ENCODE measurements at regions not wholly inside any gene's neighbourhood (a gene's known extent, or its start where the extent isn't known, plus 50 kb on each side); places are given as distances from the start of the nearest gene placed in this dataset.

DNA sequence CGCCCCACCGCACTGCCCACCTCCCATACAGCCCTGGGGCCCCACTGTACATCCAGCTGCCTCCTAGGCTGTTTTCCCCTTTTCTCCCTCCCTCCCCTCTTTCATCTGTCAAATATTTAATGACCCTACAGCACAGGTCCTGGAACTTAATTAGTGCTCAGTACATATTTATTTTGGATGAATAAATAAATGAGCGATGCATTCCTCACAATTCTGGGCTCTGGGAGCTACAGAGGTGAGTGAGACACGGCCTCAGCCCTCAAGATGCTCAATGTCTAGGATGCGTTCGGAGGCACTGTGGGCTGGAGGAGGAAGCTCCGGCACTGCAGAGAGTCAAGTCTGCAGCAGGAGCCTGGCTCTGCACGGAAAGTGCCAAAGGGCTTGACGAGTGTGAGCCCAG, 175.0 kb downstream of the FAM43A start:
- no peak overlapping the region for H3K4me3 ChIP-seq (ENCODE audit: control insufficient read depth, low read depth, low read length)
- TF ChIP-seq CTCF (IDR thresholded peaks at IDR 0.05; ENCODE audit: control insufficient read depth, insufficient read depth, low read depth, low read length, missing control alignments): no peak
- DNase-seq (ENCODE audit: low read depth): no peak

DNA sequence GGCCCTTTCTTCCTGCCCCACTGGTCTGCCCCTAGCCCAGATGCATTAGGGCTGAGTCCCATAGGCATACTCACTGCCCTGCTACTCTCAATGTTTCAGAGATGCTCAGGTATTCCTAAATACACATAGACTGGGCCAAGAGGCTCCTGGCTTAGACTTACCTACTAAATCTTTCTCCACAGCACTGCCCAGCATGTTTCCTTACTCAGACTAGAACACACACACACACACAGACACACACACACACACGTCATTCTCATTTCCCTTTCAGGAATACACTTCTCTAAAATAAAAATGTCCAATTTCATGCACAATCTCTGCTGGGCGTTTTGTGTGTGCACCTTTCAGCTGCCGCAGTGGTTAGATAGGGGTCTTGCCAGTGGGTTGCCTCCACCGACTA, 175.7 kb downstream of the FAM43A start:
- H3K4me3 ChIP-seq (ENCODE audit: control insufficient read depth, low read depth, low read length): no peak overlapping the region
- no peak for TF ChIP-seq CTCF (IDR thresholded peaks at IDR 0.05; ENCODE audit: control insufficient read depth, insufficient read depth, low read depth, low read length, missing control alignments)
- no peak for DNase-seq (ENCODE audit: low read depth)

DNA sequence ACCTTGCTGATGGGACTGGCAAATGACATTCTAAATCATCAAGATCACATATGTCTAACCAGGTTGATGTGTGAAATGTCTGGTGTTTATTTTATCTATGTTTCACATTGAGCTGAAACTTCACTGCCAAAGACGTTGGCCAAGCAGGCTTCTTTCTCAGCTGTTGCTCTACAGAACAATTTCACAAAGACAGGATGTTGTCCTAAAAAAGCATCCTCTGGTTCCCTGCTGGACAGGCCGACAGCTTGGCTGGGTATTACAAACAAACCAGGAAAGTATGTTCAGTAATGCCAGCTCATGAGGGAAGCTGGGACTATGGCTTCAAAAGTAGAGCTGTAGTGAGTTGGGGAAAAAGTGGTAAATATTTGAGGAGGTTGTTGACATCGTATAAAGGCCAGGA, 179.4 kb downstream of the FAM43A start:
- no peak for DNase-seq (ENCODE audit: low read depth)
- H3K4me3 ChIP-seq (ENCODE audit: control insufficient read depth, low read depth, low read length): no peak overlapping the region
- no peak for TF ChIP-seq CTCF (IDR thresholded peaks at IDR 0.05; ENCODE audit: control insufficient read depth, insufficient read depth, low read depth, low read length, missing control alignments)

DNA sequence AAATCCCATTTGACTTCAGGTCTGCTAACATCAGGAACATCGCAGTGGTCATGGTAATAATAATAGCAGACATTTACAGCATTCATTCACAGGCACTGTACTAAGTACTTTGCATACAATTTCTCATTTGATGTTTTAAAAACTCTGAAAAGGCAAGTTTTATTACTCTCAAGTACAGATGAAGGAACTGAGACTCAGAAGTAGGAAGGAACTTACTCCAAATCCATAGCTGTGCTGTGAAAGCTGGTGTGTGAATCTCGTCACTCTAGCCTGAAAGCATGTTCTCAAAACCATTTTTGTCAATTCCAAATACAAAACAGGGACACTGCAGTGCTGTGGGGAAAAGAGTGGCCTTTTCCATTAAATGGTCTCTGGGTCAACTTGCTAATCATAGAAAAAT, 179.9 kb downstream of the FAM43A start:
- no peak for DNase-seq (ENCODE audit: low read depth)
- H3K4me3 ChIP-seq (ENCODE audit: control insufficient read depth, low read depth, low read length): no peak overlapping the region
- no peak for TF ChIP-seq CTCF (IDR thresholded peaks at IDR 0.05; ENCODE audit: control insufficient read depth, insufficient read depth, low read depth, low read length, missing control alignments)

DNA sequence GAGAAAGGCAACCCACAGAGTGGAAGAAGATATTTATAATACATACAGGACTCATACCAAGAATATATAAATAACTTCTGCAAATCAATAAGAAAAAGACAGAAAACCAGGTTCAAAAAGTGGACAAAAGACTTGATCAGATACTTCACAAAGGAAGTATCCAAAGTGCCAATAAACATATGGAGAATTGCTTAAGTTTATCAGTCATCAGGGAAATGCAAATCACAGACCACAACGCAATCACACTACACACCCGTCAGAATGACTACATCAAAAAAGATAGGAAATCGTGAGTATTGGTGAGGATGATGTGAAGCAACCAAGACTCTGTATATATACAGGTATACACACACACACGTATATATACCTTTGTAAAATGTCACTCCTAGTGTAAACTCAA, 180.6 kb downstream of the FAM43A start:
- TF ChIP-seq CTCF (IDR thresholded peaks at IDR 0.05; ENCODE audit: control insufficient read depth, insufficient read depth, low read depth, low read length, missing control alignments): no peak
- H3K4me3 ChIP-seq (ENCODE audit: control insufficient read depth, low read depth, low read length): no peak overlapping the region
- DNase-seq (ENCODE audit: low read depth): no peak

- DNase-seq (ENCODE audit: low read depth): no peak
- H3K4me3 ChIP-seq (ENCODE audit: control insufficient read depth, low read depth, low read length): no peak overlapping the region
- TF ChIP-seq CTCF (IDR thresholded peaks at IDR 0.05; ENCODE audit: control insufficient read depth, insufficient read depth, low read depth, low read length, missing control alignments): no peak
These were observed 181.7 kb downstream of the FAM43A start for GRCh38 chr3:194867270-194867983.

All from AG09309 (cell line).